Osteoblast (primary cell): ENCODE measurements at regions not wholly inside any gene's neighbourhood (a gene's known extent, or its start where the extent isn't known, plus 50 kb on each side); places are given as distances from the start of the nearest gene placed in this dataset.

Source experiments
- DNase-seq: peaks from one replicate; pipeline ENCODE4 v3.0.0; 2011; ENCODE audit warnings: low spot score, mixed read lengths; ENCODE audit not compliant: insufficient read length; ENCODE audit errors: missing footprints
- H2AFZ ChIP-seq: 2 replicates; pipeline ENCODE4 v1.6.0; 2011; ENCODE audit warnings: mild to moderate bottlenecking, low read length
- H3K27ac ChIP-seq: 2 replicates; pipeline ENCODE4 v1.5.1; 2011; ENCODE audit warnings: mild to moderate bottlenecking, low read depth, low read length, moderate library complexity
- H3K27me3 ChIP-seq: 2 replicates; pipeline ENCODE4 v1.6.0; 2012; ENCODE audit warnings: mild to moderate bottlenecking, control low read depth, inconsistent platforms, low read length, moderate library complexity; ENCODE audit not compliant: insufficient read depth
- H3K36me3 ChIP-seq: 2 replicates; pipeline ENCODE4 v1.5.1; 2011; ENCODE audit warnings: mild to moderate bottlenecking, low read length, control low read depth, moderate library complexity; ENCODE audit not compliant: insufficient read depth
- H3K4me1 ChIP-seq: 2 replicates; pipeline ENCODE4 v1.5.1; 2011; ENCODE audit warnings: mild to moderate bottlenecking, low read length, control low read depth, moderate library complexity; ENCODE audit not compliant: insufficient read depth
- H3K4me2 ChIP-seq: 2 replicates; pipeline ENCODE4 v1.6.0; 2011; ENCODE audit warnings: mild to moderate bottlenecking, low read length; ENCODE audit not compliant: insufficient read depth
- H3K4me3 ChIP-seq: fragments of 200-600 bp; sonication (generic); 3 replicates; pipeline ENCODE4 v1.5.1; 2012; ENCODE audit warnings: mild to moderate bottlenecking, low read length, inconsistent platforms; ENCODE audit not compliant: insufficient read depth
- H3K79me2 ChIP-seq: 2 replicates; pipeline ENCODE4 v1.6.0; 2012; ENCODE audit warnings: mild to moderate bottlenecking, low read length, control low read depth, inconsistent platforms; ENCODE audit not compliant: insufficient read depth
- H3K9me3 ChIP-seq: 2 replicates; pipeline ENCODE4 v1.5.1; 2011; ENCODE audit warnings: low read depth, low read length, control low read depth
- H4K20me1 ChIP-seq: 2 replicates; pipeline ENCODE4 v1.6.0; 2012; ENCODE audit warnings: mild to moderate bottlenecking, low read length, control low read depth; ENCODE audit not compliant: insufficient read depth
- CTCF ChIP-seq: IDR thresholded peaks from 2 replicates; pipeline ENCODE4 v1.5.1; 2011; ENCODE audit warnings: mild to moderate bottlenecking, low read depth, low read length, moderate library complexity; ENCODE audit errors: extremely low read depth

GRCh38 chr12:84550518-84550917 is 362.1 kb downstream of the SLC6A15 start:
- Histone ChIP-seq H3K27me3 (no peaks in the 10 kb centered on the region), H4K20me1 (no peaks in the 10 kb centered on the region), H3K79me2 (no peaks in the 10 kb centered on the region), H3K4me3 (no peak overlapping the region), H3K36me3 (no peaks in the 10 kb centered on the region), H3K4me2 (no peak overlapping the region), H3K27ac (no peak overlapping the region), H2AFZ (no peak overlapping the region), H3K4me1 (no peaks in the 10 kb centered on the region), H3K9me3 (no peaks in the 10 kb centered on the region)
- no peak for DNase-seq
- TF ChIP-seq CTCF, result no peak

DNA sequence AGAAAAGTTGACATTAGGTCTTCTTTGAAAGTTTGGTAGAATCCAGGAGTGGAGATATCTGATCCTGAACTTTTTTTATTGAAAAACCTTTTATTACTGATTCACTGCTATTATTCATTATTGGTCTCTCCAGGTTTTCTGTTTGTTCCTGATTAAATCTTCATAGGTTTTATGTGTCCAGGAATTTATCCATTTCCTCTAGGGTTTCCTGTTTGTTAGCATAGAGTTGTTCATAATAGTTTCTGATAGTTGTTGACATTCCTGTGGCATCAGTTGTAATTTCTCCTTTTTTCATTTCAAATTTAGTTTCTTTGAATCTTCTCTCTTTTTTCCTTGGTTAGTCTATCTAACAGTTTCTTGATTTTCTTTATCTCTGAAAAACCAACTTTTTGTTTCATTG is 370.3 kb downstream of the SLC6A15 start:
- H3K79me2 ChIP-seq, result no peaks in the 10 kb centered on the region
- H3K27ac ChIP-seq, result no peak overlapping the region
- no peaks in the 10 kb centered on the region for H4K20me1 ChIP-seq
- no peak overlapping the region for H3K4me2 ChIP-seq
- H3K4me1 ChIP-seq, result no peaks in the 10 kb centered on the region
- H3K27me3 ChIP-seq, result no peaks in the 10 kb centered on the region
- no peak for DNase-seq
- no peak overlapping the region for H3K4me3 ChIP-seq
- no peaks in the 10 kb centered on the region for H3K36me3 ChIP-seq
- no peaks in the 10 kb centered on the region for H3K9me3 ChIP-seq
- TF ChIP-seq CTCF, result no peak
- H2AFZ ChIP-seq, result no peak overlapping the region

- no peak for DNase-seq
- H2AFZ ChIP-seq, result no peak overlapping the region
- no peaks in the 10 kb centered on the region for H4K20me1 ChIP-seq
- H3K36me3 ChIP-seq, result no peaks in the 10 kb centered on the region
- no peaks in the 10 kb centered on the region for H3K27me3 ChIP-seq
- no peak overlapping the region for H3K4me3 ChIP-seq
- no peaks in the 10 kb centered on the region for H3K4me1 ChIP-seq
- no peak overlapping the region for H3K27ac ChIP-seq
- H3K9me3 ChIP-seq, result no peaks in the 10 kb centered on the region
- no peaks in the 10 kb centered on the region for H3K79me2 ChIP-seq
- no peak overlapping the region for H3K4me2 ChIP-seq
- no peak for TF ChIP-seq CTCF
Measured at GRCh38 chr12:84537666-84538065, 374.9 kb downstream of the SLC6A15 start.

GRCh38 chr12:84512751-84513150 is 399.8 kb downstream of the SLC6A15 start:
- no peak overlapping the region for H3K4me2 ChIP-seq
- no peak overlapping the region for H2AFZ ChIP-seq
- H3K27me3 ChIP-seq, result no peaks in the 10 kb centered on the region
- H4K20me1 ChIP-seq, result no peaks in the 10 kb centered on the region
- H3K4me1 ChIP-seq, result no peaks in the 10 kb centered on the region
- H3K4me3 ChIP-seq, result no peak overlapping the region
- H3K9me3 ChIP-seq, result no peaks in the 10 kb centered on the region
- no peak for TF ChIP-seq CTCF
- no peaks in the 10 kb centered on the region for H3K79me2 ChIP-seq
- no peak overlapping the region for H3K27ac ChIP-seq
- H3K36me3 ChIP-seq, result no peaks in the 10 kb centered on the region
- no peak for DNase-seq
